Activated naive CD4-positive, alpha-beta T cell treated with Interleukin-2 at 50 U/mL for 16 hours (primary cell): ENCODE measurements at regions not wholly inside any gene's neighbourhood (a gene's known extent, or its start where the extent isn't known, plus 50 kb on each side); places are given as distances from the start of the nearest gene placed in this dataset.

Experiments
- DNase-seq: peaks from one replicate; pipeline ENCODE4 v3.0.0-alpha.2; 2020

DNA sequence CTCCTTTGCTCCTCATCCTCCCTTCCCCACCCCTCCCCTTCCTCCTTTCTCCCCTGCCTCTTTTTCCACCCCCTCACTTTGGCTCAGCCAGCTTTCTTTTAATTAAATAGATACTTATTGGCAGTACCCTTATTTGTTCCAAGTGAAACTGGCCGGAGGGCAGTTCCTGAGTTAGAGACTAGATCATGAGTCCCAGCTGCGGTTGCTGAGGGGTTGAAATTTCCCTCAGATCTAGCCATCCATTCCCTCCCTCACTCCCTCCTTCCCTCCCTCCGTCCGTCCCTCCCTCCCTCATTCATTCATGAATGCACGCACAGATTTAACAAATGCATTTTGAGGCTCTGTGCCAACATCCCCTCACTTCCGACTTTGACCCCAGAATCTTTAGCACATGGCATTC is 519.2 kb upstream of the EEF2KMT start:
- no peak for DNase-seq

DNA sequence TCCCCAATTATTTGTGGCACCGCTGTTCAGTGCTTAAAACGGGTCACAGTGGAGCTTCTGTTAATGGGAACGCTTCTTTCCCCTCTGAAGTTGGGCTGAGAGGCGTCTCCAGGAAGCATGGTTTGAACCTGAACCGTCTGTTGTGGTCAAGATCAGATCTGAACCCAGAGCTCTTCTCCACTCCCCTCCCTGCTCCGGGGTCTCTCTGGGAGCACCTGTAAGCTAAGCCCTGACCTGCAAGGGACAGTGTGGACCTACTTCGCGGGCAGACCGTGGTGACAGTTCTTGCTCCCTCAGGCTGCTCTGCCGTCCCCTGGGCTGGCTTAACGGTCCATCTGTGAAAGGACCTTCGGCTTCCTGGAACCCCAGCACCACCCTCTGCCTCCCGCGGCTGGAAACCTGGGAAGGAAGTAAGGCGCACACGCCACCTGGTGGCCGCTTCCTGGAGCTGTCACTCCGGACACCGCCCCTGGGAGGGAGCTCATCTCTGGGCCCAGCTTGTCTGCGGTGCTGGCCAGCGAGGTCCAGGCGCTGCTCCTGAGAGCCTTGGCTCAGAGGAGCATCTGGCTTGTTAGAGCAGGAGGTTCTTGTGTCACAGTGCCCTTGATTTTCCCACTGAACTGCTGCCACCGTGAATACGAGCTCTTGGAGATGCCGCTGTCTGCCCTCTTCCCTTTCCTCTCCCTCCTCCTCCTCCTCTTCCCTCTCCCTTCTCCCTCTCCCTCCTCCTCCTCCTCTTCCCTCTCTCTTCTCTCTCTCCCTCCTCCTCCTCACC is 518.5 kb upstream of the EEF2KMT start:
- peak; percentile 4 for DNase-seq

DNA sequence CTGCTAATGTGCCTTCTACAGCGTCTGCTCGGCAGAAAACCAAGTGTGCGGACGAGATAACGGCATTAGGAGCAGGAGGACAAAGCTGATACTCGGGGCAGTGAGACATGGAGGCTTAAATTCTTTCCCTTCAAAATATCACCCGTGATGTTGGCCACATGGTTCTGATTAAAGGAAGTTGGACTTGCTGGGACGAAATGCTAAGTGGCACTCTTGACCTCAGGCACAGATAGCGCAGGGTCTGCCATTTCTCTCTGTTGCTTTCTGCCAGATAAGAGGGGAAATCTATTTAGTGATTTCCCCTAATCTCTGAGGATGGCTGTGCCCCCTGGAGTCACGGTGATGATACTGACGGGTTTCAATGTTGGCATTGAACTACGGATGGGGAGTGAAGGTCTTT is 509.6 kb upstream of the EEF2KMT start:
- DNase-seq = no peak

DNA sequence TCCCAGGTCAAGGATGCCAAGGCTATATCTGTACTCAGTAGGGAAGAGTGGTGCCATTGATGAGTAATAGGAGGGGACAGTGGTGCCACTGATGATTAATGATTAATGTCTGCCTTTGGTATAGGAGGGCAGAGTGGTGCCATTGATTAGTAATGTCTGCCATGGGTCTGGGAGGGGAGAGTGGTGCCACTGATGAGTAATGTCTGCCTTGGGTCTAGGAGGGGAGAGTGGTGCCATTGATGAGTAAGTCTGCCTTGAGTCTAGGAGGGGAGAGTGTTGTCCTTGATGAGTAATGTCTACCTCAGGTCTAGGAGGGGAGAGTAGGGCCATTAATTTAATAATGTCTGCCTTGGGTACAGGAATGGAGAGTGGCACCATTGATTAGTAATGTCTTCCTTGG is 507.8 kb upstream of the EEF2KMT start:
- no peak for DNase-seq

DNA sequence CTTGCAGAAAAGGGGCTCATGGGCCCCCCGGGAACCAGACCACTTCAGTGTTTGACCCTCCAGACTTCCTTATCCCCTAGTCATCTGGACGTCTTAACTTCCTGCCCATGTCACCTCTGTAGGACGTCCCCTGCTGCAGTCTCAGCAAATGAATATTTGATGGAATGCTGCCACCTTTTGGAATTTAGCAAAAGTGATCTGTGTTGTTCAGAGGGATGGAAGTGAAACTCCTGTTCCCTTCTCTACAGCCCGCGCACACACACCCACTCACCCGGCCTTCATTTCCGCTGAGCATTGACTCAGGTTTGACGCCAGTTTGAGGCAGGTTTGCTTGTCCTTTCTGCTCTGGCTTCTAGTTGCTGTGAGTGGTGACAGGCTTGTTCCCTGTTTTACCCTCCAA is 507.2 kb upstream of the EEF2KMT start:
- DNase-seq = no peak

DNA sequence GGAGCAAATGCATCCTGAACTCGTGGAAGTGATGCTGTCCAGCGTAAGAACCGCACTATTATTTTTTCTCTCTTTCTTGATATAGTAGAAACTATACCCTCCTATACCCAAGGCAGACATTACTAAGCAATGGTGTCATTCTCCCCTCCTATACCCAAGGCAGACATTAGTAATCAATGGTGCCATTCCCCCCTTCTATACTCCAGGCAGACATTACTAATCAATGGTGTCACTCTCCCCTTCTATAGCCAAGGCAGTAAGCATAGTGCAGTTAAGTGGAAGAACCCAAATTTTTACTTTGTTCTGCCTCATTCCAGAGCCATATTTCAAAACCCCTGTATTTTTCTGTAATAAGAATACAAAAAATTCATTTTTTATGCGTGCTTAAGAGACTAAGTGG is 506.2 kb upstream of the EEF2KMT start:
- no peak for DNase-seq

DNA sequence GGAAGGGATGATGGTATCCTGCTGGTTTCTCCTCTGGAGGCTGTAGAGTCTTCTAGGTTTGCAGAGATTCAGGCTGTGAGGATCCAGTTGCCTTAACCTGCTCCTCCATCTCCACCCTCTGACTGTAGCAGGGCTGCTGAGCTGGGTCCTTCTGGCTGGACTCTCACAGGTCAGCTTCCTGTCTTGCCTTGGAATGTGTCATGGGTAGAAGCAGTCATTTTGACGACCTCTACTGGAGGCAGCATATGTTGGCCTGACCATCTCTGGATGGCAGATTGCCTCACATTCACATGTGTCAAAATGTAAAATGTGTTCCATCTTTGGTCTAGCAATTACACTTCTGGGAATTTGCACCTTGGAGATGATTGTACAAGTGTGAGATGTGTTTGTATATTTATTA is 504.4 kb upstream of the EEF2KMT start:
- DNase-seq = no peak

DNA sequence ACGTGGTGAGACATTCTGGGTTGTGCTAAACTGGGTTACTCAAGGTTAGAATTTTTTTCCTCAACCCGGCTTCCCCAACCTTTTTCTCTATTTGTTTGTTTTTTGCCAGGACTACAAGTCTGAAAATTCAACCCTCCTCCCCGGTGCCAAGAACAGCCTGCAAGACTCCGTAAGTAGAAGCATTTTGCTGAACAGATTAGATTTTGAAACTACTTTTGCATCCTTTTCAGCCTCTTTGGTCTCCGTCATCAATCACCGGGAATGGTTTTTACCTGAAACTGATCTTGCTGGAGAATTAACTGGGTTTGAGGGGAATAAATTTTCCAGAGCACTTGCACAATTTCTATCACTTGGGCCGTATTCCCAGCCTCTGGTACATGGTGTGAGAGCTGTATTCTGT is 501.2 kb upstream of the EEF2KMT start:
- no peak for DNase-seq

DNA sequence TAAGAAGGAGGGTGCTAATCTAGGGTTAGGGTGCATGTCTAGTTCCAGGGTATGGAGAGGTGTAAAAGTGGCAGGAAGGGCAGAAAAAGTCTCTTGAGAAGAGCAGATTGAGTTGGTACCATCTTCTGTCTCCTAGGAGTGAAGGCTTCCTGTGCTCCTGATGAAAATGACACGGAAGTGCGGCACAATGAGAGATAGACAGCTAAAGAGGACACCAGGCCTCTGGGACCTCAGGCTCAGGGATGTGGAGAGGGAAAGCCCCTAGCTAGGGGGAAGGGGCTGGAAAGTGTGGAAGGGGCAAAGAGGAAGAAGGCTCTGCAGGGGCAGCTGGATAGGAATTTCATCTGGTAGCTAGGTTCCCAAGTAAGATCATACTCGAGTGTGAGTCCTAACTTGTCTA is 498.3 kb upstream of the EEF2KMT start:
- no peak for DNase-seq

DNA sequence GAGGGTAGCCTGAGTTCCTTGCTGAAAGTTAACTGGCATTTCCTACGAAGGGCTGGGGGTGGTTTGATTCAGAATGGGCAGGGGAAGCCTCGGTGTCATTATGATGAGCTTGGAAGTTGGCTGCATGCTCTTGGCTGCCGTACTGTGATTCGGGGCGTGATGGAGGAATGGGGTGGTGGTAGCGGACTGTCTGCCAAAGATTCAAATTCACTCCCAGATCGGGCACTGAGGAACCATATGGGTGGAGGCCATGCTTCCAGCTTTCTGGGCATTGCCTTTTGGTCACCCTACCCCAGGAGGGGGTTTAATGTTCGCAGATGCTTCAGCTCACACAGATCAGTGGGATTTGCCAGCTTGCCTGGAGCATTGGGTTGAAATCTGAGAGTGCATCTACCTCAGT is 492.8 kb upstream of the EEF2KMT start:
- DNase-seq = no peak

DNA sequence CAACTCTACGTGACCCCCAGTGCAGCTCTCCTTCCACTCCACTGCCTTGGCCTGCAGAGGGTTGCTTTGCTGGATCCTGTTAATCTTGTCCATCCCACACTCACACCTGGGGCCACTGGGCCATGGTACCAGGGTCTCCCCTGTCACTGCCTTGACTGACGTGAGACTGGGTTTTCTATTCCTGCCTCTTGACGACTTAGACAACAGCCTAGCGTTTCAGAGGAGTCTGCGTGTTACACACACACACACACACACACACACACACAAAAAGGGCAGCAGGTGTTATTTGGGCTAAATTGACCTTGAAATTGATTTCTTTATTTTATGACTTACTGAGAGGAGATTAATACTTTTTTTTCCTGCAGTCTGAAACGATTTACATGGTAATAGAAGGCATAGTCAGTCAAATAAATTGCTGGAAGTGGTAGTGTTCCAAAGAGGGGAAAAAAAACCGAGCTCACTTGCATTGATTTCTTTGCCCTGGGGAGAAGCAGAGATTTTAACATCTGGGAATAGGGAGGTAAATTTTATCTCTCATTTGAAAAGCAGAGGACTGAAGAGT is 492.3 kb upstream of the EEF2KMT start:
- no peak for DNase-seq

DNA sequence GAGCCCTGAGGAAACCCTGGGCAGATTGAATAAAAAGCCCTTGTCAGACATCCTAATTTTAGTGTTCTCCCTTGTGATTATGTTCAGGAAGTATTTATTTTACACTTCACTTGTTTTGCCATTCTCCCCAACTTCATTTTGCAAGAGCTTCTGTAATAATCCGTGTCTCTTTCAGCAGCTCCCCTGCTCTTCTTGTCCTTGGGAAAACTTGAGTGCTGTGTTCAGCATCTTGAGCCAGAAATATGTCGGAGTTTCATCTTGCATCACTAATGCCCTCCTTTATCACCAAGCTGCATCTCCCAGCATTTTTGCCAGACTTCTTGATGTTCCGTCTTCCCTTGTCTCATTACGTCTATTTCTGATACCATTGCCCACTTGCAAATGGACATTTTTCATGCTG is 486.5 kb upstream of the EEF2KMT start:
- DNase-seq = no peak

DNA sequence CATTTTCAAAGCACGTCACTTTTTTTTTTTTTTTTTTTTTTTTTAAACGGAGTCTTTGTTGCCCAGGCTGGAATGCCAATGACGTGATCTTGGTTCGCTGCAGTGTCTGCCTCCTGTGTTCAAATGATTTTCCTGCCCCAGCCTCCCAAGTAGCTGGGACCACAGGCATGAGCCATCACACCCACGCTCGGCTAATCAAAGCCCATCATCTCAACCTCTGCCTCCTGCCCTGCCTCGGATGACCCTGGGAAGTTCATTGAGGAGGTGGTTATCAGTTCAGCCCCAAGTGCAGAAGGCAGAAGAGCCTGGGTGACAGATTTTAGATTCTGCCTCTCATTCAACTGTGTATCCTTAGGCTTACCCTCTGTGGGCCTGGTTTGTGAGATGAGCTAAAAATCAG is 484.9 kb upstream of the EEF2KMT start:
- DNase-seq = no peak

DNA sequence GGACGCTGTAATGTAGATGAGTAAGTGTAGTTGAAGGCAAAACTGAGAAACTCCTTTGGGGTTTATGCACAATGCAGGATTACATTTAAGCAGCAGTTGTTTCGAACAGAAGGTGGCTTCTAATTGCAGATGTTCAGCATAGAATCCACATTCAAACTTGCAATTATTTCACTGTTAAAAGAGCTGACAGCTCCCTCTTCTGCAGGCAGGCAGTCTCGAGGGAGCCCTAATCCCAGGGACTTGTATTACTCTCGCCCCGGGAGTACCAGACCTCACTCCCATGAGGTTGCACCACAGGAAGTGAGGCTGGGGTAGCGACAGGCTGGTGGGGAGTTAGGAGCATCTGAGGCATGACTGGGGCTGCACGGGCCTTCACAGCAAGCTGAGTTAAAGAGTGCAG is 484.3 kb upstream of the EEF2KMT start:
- DNase-seq = no peak

DNA sequence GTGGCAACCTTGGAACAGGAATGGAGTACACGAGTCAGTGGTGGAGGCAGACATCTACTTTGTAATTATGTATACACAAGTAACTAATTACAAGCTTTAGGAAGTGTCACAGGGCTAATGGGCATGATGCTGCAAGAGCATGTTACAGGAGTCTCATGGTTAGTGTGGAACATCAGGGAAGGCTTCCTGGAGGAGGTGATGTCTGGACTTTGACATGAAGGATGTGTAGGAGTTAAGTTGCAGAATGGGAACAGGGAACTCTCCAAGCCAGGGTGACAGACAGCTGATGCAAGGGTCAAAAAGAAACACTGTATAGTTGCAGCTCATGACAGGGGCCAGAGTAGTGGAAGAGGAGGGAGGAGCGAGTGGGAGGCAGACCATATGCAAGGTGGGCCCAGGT is 483.8 kb upstream of the EEF2KMT start:
- no peak for DNase-seq

DNA sequence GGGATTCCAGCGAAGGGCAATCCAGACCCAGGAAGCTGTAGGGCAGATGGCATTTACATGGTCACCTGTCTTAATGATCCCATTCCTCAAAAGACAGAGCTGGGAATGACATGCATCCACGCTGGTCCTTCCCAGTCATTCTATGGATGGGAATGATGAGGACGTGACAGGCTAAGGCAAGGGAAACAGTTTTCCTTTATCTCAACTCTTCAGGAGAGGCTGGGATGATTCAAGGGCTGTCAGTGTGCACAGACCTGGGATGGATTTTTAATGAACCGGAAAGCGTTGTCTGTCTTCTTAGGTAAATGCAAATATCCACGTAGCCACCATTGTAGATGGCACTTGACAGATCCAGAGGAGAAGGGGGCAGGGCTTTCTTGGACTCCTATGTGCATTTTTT is 483.2 kb upstream of the EEF2KMT start:
- no peak for DNase-seq

DNA sequence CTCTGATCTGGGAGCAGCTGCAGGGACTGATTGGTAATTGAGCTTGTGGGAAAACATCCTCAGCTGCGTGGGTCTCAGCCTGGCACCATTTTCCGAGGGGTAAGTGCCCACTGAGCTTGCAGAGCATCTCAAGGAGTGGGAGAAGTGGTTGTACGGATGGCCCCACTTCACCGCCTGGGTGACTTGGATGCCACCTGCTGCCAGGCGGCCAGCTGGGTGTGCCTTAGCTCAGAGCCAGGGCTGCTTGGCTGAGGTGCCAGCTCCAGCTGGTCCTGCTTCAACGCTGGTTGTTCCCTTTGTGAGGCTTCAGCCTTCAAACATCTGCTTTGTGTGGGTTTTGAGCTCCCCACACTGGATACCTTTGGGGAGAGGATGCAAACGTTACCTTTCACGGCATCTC is 482.7 kb upstream of the EEF2KMT start:
- no peak for DNase-seq

DNA sequence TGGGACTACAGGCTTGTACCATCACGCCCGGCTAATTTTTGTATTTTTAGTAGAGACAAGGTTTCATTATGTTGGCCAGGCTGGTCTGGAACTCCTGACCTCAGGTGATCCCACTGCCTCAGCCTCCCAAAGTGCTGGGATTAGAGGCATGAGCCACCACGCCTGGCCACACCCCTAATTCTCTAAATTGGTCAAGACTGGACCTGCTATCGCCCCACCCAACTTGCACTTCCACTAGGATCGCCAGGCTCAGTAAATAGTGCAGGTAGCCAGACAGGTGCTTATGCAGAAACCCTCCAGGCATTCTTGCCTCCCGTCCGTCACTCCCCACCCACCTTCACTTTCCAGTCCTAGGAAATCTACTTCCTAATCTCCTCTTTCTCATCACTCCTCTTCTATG is 481.4 kb upstream of the EEF2KMT start:
- DNase-seq = no peak

DNA sequence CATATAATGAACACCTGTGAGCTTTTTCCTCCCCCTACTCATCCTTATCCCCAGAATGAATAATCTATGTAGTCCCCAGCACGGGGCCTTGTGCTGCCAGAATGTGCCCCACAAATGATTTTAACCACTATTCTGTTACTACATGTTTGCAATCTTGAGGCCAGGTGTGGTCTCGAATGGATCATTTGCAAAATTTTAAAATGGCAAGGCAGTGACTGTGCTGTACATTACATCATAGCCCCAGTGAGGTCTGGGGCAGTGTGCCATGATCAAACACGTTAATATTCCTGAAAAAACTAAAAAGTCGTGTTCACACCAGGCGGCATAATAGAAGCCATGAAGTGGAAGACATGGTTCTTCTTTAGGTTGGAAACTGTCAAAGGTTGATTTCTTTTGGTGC is 479.9 kb upstream of the EEF2KMT start:
- DNase-seq = no peak

DNA sequence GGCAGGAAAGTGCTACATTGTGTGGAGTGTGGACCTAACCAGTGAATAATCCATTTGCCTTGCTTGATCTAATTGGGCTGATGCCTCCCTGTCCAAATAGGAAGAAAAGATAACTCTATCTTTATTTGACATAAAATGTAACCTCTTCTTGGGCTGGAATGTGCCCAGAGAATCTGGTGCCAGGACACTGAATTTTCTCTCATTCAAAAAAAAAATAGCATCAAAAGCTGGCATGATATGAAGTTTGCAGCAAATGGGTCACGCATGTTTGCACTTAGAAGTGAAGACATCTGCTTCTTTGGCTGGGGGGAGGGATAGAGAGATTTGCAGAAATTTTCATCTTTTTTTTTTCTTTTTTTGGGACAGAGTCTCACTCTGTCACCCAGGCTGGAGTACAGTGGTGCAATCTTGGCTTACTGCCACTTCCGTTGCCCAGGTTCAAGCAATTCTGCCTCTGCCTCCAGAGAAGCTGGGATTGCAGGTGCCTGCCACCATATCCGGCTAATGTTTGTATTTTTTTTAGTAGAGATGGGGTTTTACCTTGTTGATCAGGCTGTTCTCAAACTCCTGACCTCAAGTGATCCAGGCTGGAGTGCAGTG is 478.2 kb upstream of the EEF2KMT start:
- no peak for DNase-seq

DNA sequence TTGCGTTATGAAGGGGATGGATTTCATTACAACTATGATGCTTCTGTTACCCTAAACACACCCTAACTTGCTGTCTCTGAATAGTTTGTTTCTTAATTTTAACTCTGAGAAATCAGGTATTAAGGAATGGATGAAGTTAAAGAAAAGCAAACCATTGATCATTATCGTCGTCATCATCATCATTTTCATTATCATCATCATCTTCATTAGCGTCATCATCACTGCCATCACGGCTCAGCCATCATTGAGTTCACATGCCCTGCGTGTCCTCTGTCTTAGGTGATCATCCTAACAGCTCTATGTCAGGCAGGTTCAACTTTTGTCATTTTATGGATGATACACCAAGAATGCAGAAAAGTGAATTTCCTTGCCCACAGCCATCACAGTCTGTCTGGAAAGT is 477.5 kb upstream of the EEF2KMT start:
- DNase-seq = no peak

DNA sequence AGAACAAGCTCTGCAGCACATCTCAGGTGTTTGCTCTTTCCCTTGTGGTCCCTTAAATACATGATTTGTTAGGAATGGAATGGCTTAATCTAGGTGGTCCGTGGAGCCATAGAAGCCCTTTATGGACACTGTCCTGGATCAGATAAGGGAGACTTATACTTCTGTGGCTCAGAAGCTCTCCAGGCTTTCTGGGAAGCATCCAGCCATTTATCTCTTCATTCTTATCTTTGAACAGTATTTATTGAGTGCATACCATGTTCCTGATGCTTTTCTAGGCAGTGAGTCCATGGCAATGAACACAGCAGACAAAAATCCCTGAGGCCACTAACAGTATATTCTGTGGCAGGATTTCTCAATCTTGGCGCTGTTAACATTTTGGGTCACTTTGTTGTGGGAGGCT is 474.5 kb upstream of the EEF2KMT start:
- DNase-seq = no peak

DNA sequence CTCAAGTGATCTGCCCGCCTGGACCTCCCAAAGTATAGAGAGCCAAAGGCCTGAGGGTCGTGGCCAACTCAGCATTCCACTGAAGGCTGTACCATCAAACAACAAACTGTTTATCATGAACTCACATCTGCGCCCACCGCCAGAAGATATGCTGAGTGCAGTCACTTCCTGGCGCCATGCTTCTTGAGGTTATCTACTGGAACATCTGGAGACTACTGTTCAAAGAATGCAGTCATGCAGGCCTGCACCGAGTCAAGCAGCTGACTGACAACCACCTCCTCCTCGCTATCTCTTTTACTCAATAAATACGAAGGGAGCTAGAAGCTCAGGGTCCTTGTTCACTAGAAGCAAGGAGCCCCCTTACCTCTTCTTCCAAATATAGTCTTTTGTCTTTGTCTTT is 473.9 kb upstream of the EEF2KMT start:
- DNase-seq = no peak

DNA sequence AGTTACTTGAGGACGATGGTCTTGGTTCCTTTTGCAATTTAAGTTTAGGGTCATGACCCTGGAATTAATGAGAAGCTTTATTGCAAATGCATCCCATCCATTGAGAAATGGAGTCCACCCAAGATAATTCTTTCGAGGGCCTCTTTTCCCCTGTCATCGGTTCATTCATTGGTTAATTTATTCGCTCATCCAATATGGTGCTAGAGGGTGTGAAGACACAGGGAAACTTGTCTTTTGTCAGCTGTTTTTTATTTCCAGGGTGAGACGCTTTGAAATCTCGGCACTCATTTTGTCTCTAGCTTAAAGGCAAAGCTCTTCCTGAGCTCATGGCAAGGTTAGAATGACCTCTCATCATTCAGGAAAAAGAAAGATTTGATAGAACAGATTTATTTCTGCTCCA is 464.2 kb upstream of the EEF2KMT start:
- DNase-seq = no peak

DNA sequence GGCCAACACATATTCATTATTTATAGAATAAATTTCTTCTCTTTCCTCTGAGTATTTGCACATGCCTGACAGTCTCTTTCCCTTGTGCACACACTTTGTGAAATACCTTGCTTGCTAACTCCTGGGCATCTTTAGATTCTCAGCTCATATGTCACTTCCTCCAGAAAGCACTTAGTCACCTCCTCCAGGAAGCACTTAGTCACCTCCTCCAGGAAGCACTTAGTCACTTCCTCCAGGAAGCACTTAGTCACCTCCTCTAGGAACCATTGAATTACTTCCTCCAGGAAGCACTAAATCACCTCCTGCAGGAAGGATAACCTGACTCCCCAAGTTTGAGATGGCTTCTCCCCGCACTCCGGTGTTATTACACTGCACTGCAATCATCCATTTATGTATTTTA is 462.5 kb upstream of the EEF2KMT start:
- no peak for DNase-seq
